ENCODE measurements at regions not wholly inside any gene's neighbourhood (a gene's known extent, or its start where the extent isn't known, plus 50 kb on each side); places are given as distances from the start of the nearest gene placed in this dataset.

DNA sequence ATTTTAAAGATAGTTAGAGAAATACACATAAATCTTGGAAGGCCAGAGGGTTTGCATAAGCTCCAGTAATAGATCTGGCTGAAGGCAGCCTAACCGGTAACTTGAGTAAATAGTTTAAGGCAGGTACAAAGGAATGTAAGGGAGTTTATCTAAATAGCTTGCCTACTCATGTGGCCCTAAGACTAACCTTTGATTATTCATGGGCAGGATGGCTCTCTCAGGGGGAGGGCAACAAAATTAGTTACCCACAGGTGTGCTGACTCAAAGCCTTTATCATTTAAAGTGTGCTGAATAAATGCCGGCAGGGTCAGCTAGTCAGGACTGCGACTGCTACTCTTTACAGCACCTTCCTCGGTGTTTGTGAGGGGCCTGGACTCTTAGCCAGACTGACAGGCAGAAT lies 761.3 kb upstream of the KIF2B start:
- Histone ChIP-seq H3K18ac (ENCODE audit: low read depth, low read length) (no peak overlapping the region), H4K8ac (ENCODE audit: low read depth in 2 of 2, low read length in 2 of 2) (no peak overlapping the region), H2AK5ac (ENCODE audit: low read depth, low read length) (no peak overlapping the region), H3K36me3 (ENCODE audit: control insufficient read depth, insufficient read depth, low read length) (no peaks in the 10 kb centered on the region), H3K4me2 (ENCODE audit: low read depth, low read length) (no peak overlapping the region), H3K9me3 (ENCODE audit: control insufficient read depth, insufficient read depth, low read length) (peaks cover 10% of the 10 kb centered on the region; the same call in 1 of the 2 replicates), H2AK9ac (replicated peaks; ENCODE audit: low read depth, low read length, poor library complexity) (no peak overlapping the region), H3K4ac (ENCODE audit: low read depth, low read length) (no peak overlapping the region), H3K23ac (ENCODE audit: low read depth, low read length) (no peak overlapping the region), H3K27me3 (ENCODE audit: control insufficient read depth, insufficient read depth, low read length) (no peaks in the 10 kb centered on the region), H2BK120ac (ENCODE audit: low read depth, low read length) (no peak overlapping the region), H3K79me1 (ENCODE audit: low read depth in 1 of 2, low read length in 2 of 2) (no peaks in the 10 kb centered on the region), H3K9ac (ENCODE audit: low read depth, low read length) (no peak overlapping the region), H3K56ac (ENCODE audit: extremely low read depth, insufficient read depth, low read length) (no peak overlapping the region), H3K14ac (replicated peaks; ENCODE audit: low read depth, low read length) (no peak overlapping the region), H4K91ac (ENCODE audit: insufficient read depth, low read depth, low read length) (no peak overlapping the region), H3K9me1 (ENCODE audit: insufficient read depth, low read length) (no peaks in the 10 kb centered on the region), H3K4me3 (ENCODE audit: insufficient read depth, low read depth, low read length) (no peak overlapping the region), H3K4me1 (ENCODE audit: control insufficient read depth, insufficient read depth, low read length) (no peaks in the 10 kb centered on the region), H2AFZ (replicated peaks; ENCODE audit: low read length, poor library complexity) (no peak overlapping the region), H2BK15ac (ENCODE audit: low read depth, low read length) (no peak overlapping the region), H4K20me1 (ENCODE audit: insufficient read depth, low read length) (no peaks in the 10 kb centered on the region), H2BK5ac (ENCODE audit: low read depth, low read length, poor library complexity, severe bottlenecking) (no peak overlapping the region), H3K27ac (ENCODE audit: insufficient read depth, low read length) (no peak overlapping the region), H4K5ac (ENCODE audit: low read depth, low read length) (no peak overlapping the region), H2BK20ac (ENCODE audit: low read depth, low read length) (no peak overlapping the region)
- no peak for DNase-seq
- BruUV-seq (replicated peaks) = no TSS peak
- intact Hi-C loops (cut with micrococcal nuclease) (no loop called here), dilution Hi-C loops (cut with HindIII; ENCODE audit: low sequenced_read_pairs, unreplicated experiment) (no loop called here), in situ Hi-C loops (cut with MboI; ENCODE audit: low sequenced_read_pairs) (no loop called here)
- TF ChIP-seq CEBPB (IDR thresholded peaks at IDR 0.05; ENCODE audit: low read depth, low read length) = no peak
- TF ChIP-seq NFE2L2 (IDR thresholded peaks at IDR 0.05; ENCODE audit: low read depth, low read length) = no peak
- TF ChIP-seq, protein P1, sequence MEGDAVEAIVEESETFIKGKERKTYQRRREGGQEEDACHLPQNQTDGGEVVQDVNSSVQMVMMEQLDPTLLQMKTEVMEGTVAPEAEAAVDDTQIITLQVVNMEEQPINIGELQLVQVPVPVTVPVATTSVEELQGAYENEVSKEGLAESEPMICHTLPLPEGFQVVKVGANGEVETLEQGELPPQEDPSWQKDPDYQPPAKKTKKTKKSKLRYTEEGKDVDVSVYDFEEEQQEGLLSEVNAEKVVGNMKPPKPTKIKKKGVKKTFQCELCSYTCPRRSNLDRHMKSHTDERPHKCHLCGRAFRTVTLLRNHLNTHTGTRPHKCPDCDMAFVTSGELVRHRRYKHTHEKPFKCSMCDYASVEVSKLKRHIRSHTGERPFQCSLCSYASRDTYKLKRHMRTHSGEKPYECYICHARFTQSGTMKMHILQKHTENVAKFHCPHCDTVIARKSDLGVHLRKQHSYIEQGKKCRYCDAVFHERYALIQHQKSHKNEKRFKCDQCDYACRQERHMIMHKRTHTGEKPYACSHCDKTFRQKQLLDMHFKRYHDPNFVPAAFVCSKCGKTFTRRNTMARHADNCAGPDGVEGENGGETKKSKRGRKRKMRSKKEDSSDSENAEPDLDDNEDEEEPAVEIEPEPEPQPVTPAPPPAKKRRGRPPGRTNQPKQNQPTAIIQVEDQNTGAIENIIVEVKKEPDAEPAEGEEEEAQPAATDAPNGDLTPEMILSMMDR (conservative IDR thresholded peaks at IDR 0.05; ENCODE audit: low read depth, low read length) = no peak
- no peak for TF ChIP-seq MXI1 (IDR thresholded peaks at IDR 0.05; ENCODE audit: borderline replicate concordance, low read depth, low read length)
- TF ChIP-seq RFX5 (IDR thresholded peaks at IDR 0.05; ENCODE audit: low read depth, low read length) = no peak
- TF ChIP-seq FOS (IDR thresholded peaks at IDR 0.05; ENCODE audit: low read depth, low read length) = no peak
- no CpG with 5 or more reads among the region's 4 CpGs for WGBS, 2 experiments (ENCODE audit: extremely low coverage in 2 of 2, insufficient read length in 1 of 2)
- no peak for ATAC-seq (ENCODE audit: low read depth)
- ChIA-PET CTCF (no interaction called here), POLR2A (ENCODE audit: unreplicated experiment) (no interaction called here)

All from IMR-90 (cell line).